ENCODE measurements at regions not wholly inside any gene's neighbourhood (a gene's known extent, or its start where the extent isn't known, plus 50 kb on each side); places are given as distances from the start of the nearest gene placed in this dataset.

DNA sequence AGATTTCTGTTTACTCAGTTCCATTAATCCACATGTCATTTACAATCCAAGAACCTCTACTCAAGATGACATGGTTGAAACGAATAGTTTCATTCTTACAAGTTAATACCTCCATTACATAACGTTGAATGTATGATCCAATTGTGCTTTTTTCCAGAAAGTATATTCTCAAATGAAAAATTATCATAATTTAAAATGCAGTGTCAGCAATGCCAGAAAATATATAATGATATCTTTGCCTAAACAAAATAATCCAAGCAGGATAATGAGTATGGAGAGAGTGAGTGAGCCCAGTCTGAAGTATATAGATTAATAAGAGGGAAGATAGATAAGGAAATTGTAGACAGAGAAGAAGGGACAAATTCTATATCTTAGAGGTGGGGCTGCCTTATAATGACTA is 505.0 kb downstream of the CENPC start:
- TF ChIP-seq, protein P1, sequence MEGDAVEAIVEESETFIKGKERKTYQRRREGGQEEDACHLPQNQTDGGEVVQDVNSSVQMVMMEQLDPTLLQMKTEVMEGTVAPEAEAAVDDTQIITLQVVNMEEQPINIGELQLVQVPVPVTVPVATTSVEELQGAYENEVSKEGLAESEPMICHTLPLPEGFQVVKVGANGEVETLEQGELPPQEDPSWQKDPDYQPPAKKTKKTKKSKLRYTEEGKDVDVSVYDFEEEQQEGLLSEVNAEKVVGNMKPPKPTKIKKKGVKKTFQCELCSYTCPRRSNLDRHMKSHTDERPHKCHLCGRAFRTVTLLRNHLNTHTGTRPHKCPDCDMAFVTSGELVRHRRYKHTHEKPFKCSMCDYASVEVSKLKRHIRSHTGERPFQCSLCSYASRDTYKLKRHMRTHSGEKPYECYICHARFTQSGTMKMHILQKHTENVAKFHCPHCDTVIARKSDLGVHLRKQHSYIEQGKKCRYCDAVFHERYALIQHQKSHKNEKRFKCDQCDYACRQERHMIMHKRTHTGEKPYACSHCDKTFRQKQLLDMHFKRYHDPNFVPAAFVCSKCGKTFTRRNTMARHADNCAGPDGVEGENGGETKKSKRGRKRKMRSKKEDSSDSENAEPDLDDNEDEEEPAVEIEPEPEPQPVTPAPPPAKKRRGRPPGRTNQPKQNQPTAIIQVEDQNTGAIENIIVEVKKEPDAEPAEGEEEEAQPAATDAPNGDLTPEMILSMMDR (IDR thresholded peaks at IDR 0.05; ENCODE audit: low read depth, low read length, poor library complexity, severe bottlenecking), result no peak
- TF ChIP-seq EZH2phosphoT487 (IDR thresholded peaks at IDR 0.05; ENCODE audit: borderline replicate concordance, low read length), result no peak
